Vagina (tissue), 2 donors: ENCODE measurements at regions not wholly inside any gene's neighbourhood (a gene's known extent, or its start where the extent isn't known, plus 50 kb on each side); places are given as distances from the start of the nearest gene placed in this dataset.

Experiments
- DNase-seq, 2 donors: peaks; one replicate each; pipeline ENCODE4 v3.0.0-alpha.2; 2017; ENCODE audit errors: extremely low spot score in 2 of 2
- H3K27ac ChIP-seq: fragments of 200-600 bp; sonication (generic); one replicate; pipeline ENCODE4 v1.5.1; 2019
- H3K27me3 ChIP-seq: fragments of 200-600 bp; sonication (generic); one replicate; pipeline ENCODE4 v1.5.1; 2019
- H3K36me3 ChIP-seq, 2 donors: fragments of 200-600 bp; sonication (generic); one replicate each; pipeline ENCODE4 v1.5.1; 2017 to 2019
- H3K4me1 ChIP-seq: fragments of 200-600 bp; sonication (generic); one replicate; pipeline ENCODE4 v1.5.1; 2019
- H3K4me3 ChIP-seq, 2 donors: fragments of 200-600 bp; sonication (generic); 1 replicate in 1 of 2; 2 replicates in 1 of 2; pipeline ENCODE4 v1.5.1; 2016 to 2019
- H3K9me3 ChIP-seq: fragments of 200-600 bp; sonication (generic); one replicate; pipeline ENCODE4 v1.5.1; 2019
- CTCF ChIP-seq, 3 experiments: fragments of 450-650 bp in 2 of 3; fragments of 200-600 bp in 1 of 3; sonication (generic) in 1 of 3; IDR thresholded peaks; one replicate each; pipeline ENCODE4 v1.5.1; 2017 to 2019; ENCODE audit warnings: antibody characterized with exemption in 3 of 3, mild to moderate bottlenecking in 2 of 3, moderate library complexity in 2 of 3
- POLR2A ChIP-seq, 2 donors: fragments of 450-650 bp; IDR thresholded peaks; one replicate each; pipeline ENCODE4 v1.6.1; 2017; ENCODE audit warnings: antibody characterized with exemption in 2 of 2, mild to moderate bottlenecking in 2 of 2, moderate library complexity in 2 of 2
- POLR2AphosphoS5 ChIP-seq, 2 donors: sonication (generic); formaldehyde crosslinking; IDR thresholded peaks; one replicate each; pipeline ENCODE4 v1.9.0; 2017; ENCODE audit warnings: antibody characterized with exemption in 2 of 2, mild to moderate bottlenecking in 2 of 2, low read depth in 1 of 2; ENCODE audit not compliant: insufficient read depth in 1 of 2
- intact Hi-C: fragments of 100-400 bp; cut with DNase I; formaldehyde crosslinking; loops from one replicate; pipeline ENCODE4 v1.15.1; 2023

- DNase-seq = no peak
- no peak for TF ChIP-seq POLR2A (IDR thresholded peaks at IDR 0.05)
- TF ChIP-seq CTCF (IDR thresholded peaks at IDR 0.05) = no peak
- TF ChIP-seq POLR2AphosphoS5 (IDR thresholded peaks at IDR 0.05; ENCODE audit: insufficient read depth in 1 of 2, low read depth in 1 of 2) = no peak
- H3K36me3 ChIP-seq = no peaks in the 10 kb centered on the region
- no peaks in the 10 kb centered on the region for H3K9me3 ChIP-seq
- no peak overlapping the region for H3K27ac ChIP-seq
- intact Hi-C loops = no loop called here
- H3K4me3 ChIP-seq = no peak overlapping the region
- no peaks in the 10 kb centered on the region for H3K27me3 ChIP-seq
- H3K4me1 ChIP-seq = no peaks in the 10 kb centered on the region
These were observed 398.9 kb downstream of the PLK2 start for GRCh38 chr5:58060996-58061395.

DNA sequence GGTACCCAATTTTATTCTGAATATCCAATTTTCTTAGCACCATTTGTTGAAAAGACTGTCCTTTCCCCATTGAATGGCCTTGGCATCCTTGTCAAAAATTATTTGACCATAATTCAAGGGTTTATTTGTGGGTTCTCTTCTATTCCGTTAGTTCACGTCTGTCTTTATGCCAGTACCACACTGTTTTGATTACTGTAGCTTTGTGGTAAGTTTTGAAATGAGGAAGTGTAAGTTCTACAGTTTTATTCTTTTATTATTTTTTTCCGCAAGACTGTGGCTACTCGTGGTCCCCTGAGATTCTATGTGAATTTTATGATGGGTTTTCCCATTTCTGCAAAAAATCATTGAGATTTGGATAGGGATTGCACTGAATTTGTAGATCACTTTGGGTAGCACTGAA is 402.6 kb downstream of the PLK2 start:
- Histone ChIP-seq H3K4me3 (no peak overlapping the region), H3K27ac (no peak overlapping the region), H3K27me3 (no peaks in the 10 kb centered on the region), H3K9me3 (no peaks in the 10 kb centered on the region), H3K36me3 (no peaks in the 10 kb centered on the region), H3K4me1 (no peaks in the 10 kb centered on the region)
- DNase-seq = no peak
- intact Hi-C loops = no loop called here
- TF ChIP-seq POLR2A (IDR thresholded peaks at IDR 0.05) (no peak), CTCF (IDR thresholded peaks at IDR 0.05) (no peak), POLR2AphosphoS5 (IDR thresholded peaks at IDR 0.05; ENCODE audit: insufficient read depth in 1 of 2, low read depth in 1 of 2) (no peak)

DNA sequence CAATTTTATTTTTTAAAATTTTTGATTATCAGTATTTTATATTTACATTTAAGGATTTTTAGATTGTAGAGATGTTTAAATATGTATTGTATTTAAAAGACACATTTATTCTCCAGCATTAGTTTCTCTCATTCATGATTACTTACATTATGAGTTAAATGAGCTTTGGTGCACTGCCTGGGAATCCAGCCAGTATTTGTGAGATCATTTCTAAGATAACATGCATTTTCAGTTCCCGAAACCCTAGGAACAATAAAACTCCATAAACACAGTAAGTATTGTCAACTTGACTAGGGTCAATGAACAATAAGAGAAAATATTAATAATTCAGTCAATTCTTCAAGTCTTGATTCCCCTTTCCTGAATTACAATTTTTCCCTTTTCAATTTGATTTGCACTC is 403.3 kb downstream of the PLK2 start:
- Histone ChIP-seq H3K4me1 (no peaks in the 10 kb centered on the region), H3K36me3 (no peaks in the 10 kb centered on the region), H3K9me3 (no peaks in the 10 kb centered on the region), H3K27ac (no peak overlapping the region), H3K4me3 (no peak overlapping the region), H3K27me3 (no peaks in the 10 kb centered on the region)
- no peak for DNase-seq
- intact Hi-C loops = no loop called here
- TF ChIP-seq CTCF (IDR thresholded peaks at IDR 0.05) (no peak), POLR2A (IDR thresholded peaks at IDR 0.05) (no peak), POLR2AphosphoS5 (IDR thresholded peaks at IDR 0.05; ENCODE audit: insufficient read depth in 1 of 2, low read depth in 1 of 2) (no peak)

DNA sequence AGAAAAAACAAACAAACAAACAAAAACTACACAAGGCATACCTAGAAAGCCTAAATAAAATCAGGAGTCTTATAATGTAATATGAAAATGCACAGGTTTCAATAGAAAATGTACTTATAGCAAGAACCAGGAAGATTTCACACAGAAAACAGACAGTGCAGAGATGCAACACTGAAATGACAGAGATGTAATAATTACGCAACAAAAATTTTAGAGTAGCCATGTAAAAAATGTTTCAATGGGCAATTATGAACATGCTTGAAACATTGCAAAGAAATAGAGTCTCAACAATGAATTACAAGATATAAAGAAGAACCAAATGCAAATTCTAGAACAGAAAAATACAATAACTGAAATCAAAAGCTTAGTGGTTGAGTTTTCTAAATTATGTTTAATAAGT is 405.9 kb downstream of the PLK2 start:
- no peak overlapping the region for H3K27ac ChIP-seq
- H3K27me3 ChIP-seq = no peaks in the 10 kb centered on the region
- H3K4me1 ChIP-seq = no peaks in the 10 kb centered on the region
- TF ChIP-seq POLR2AphosphoS5 (IDR thresholded peaks at IDR 0.05; ENCODE audit: insufficient read depth in 1 of 2, low read depth in 1 of 2) (no peak), CTCF (IDR thresholded peaks at IDR 0.05) (no peak), POLR2A (IDR thresholded peaks at IDR 0.05) (no peak)
- H3K9me3 ChIP-seq = no peaks in the 10 kb centered on the region
- no peak overlapping the region for H3K4me3 ChIP-seq
- H3K36me3 ChIP-seq = no peaks in the 10 kb centered on the region
- intact Hi-C loops = no loop called here
- DNase-seq = no peak

- Histone ChIP-seq H3K9me3 (no peaks in the 10 kb centered on the region), H3K36me3 (no peaks in the 10 kb centered on the region), H3K4me1 (no peaks in the 10 kb centered on the region), H3K27me3 (no peaks in the 10 kb centered on the region), H3K4me3 (no peak overlapping the region), H3K27ac (no peak overlapping the region)
- TF ChIP-seq POLR2AphosphoS5 (IDR thresholded peaks at IDR 0.05; ENCODE audit: insufficient read depth in 1 of 2, low read depth in 1 of 2) = no peak
- DNase-seq = no peak
- intact Hi-C loops = no loop called here
These were observed 410.9 kb downstream of the PLK2 start for GRCh38 chr5:58048954-58049353.
